Liver (tissue), 3 donors: ENCODE measurements at regions not wholly inside any gene's neighbourhood (a gene's known extent, or its start where the extent isn't known, plus 50 kb on each side); places are given as distances from the start of the nearest gene placed in this dataset.

Experiments used
- CTCF ChIP-seq: fragments of 150-350 bp; IDR thresholded peaks from 2 replicates; pipeline ENCODE4 v1.5.1; 2017; ENCODE audit warnings: improper control_type of control experiment, low read depth, low read length; ENCODE audit not compliant: missing input control
- GABPA ChIP-seq, 2 donors: IDR thresholded peaks in 1 of 2; conservative IDR thresholded peaks in 1 of 2; 2 replicates each; pipeline ENCODE4 v1.6.1; 2016; ENCODE audit warnings: antibody characterized with exemption in 2 of 2, mild to moderate bottlenecking in 1 of 2, moderate library complexity in 1 of 2
- HNF4A ChIP-seq, 2 donors: conservative IDR thresholded peaks; 2 replicates each; pipeline ENCODE4 v1.6.1; 2016; ENCODE audit warnings: antibody characterized with exemption in 2 of 2, mild to moderate bottlenecking in 2 of 2
- JUND ChIP-seq, 2 donors: IDR thresholded peaks; 2 replicates each; pipeline ENCODE4 v1.6.1; 2016; ENCODE audit warnings: antibody characterized with exemption in 2 of 2
- NR2F2 ChIP-seq: IDR thresholded peaks from 2 replicates; pipeline ENCODE4 v1.6.1; 2016; ENCODE audit warnings: antibody characterized with exemption
- RXRA ChIP-seq, 2 donors: IDR thresholded peaks; 2 replicates each; pipeline ENCODE4 v1.6.1; 2017 to 2018; ENCODE audit warnings: antibody characterized with exemption in 2 of 2, mild to moderate bottlenecking in 1 of 2
- TAF1 ChIP-seq: conservative IDR thresholded peaks from 2 replicates; pipeline ENCODE4 v1.6.1; 2016; ENCODE audit warnings: antibody characterized with exemption, mild to moderate bottlenecking
- YY1 ChIP-seq: IDR thresholded peaks from 2 replicates; pipeline ENCODE4 v1.6.1; 2016; ENCODE audit warnings: antibody characterized with exemption, mild to moderate bottlenecking
- TF ChIP-seq, protein P1 (sequence below): IDR thresholded peaks from 2 replicates; pipeline ENCODE4 v1.6.1; 2016; ENCODE audit warnings: antibody characterized with exemption, mild to moderate bottlenecking
- TF ChIP-seq, protein P2 (sequence below): IDR thresholded peaks from 2 replicates; pipeline ENCODE4 v1.6.1; 2016; ENCODE audit warnings: antibody characterized with exemption
- donor health status: healthy.
- donor health status: healthy.

GRCh38 chr4:28444886-28445496 is 1584.3 kb downstream of the STIM2 start:
- TF ChIP-seq CTCF (no peak), TAF1 (no peak), HNF4A (conservative IDR thresholded peaks at IDR 0.05) (no peak), JUND (IDR thresholded peaks at IDR 0.05) (no peak), YY1 (no peak), GABPA (IDR thresholded peaks at IDR 0.05 in 1 of 2, conservative IDR thresholded peaks at IDR 0.05 in 1 of 2) (no peak), NR2F2 (no peak), RXRA (IDR thresholded peaks at IDR 0.05) (no peak)
- TF ChIP-seq, protein P1, sequence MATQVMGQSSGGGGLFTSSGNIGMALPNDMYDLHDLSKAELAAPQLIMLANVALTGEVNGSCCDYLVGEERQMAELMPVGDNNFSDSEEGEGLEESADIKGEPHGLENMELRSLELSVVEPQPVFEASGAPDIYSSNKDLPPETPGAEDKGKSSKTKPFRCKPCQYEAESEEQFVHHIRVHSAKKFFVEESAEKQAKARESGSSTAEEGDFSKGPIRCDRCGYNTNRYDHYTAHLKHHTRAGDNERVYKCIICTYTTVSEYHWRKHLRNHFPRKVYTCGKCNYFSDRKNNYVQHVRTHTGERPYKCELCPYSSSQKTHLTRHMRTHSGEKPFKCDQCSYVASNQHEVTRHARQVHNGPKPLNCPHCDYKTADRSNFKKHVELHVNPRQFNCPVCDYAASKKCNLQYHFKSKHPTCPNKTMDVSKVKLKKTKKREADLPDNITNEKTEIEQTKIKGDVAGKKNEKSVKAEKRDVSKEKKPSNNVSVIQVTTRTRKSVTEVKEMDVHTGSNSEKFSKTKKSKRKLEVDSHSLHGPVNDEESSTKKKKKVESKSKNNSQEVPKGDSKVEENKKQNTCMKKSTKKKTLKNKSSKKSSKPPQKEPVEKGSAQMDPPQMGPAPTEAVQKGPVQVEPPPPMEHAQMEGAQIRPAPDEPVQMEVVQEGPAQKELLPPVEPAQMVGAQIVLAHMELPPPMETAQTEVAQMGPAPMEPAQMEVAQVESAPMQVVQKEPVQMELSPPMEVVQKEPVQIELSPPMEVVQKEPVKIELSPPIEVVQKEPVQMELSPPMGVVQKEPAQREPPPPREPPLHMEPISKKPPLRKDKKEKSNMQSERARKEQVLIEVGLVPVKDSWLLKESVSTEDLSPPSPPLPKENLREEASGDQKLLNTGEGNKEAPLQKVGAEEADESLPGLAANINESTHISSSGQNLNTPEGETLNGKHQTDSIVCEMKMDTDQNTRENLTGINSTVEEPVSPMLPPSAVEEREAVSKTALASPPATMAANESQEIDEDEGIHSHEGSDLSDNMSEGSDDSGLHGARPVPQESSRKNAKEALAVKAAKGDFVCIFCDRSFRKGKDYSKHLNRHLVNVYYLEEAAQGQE = no peak
- TF ChIP-seq, protein P2, sequence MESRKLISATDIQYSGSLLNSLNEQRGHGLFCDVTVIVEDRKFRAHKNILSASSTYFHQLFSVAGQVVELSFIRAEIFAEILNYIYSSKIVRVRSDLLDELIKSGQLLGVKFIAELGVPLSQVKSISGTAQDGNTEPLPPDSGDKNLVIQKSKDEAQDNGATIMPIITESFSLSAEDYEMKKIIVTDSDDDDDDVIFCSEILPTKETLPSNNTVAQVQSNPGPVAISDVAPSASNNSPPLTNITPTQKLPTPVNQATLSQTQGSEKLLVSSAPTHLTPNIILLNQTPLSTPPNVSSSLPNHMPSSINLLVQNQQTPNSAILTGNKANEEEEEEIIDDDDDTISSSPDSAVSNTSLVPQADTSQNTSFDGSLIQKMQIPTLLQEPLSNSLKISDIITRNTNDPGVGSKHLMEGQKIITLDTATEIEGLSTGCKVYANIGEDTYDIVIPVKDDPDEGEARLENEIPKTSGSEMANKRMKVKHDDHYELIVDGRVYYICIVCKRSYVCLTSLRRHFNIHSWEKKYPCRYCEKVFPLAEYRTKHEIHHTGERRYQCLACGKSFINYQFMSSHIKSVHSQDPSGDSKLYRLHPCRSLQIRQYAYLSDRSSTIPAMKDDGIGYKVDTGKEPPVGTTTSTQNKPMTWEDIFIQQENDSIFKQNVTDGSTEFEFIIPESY = no peak
